NCI-H1417 treated with DMSO at 0.1 percent for 48 hours (cell line): ENCODE measurements at regions not wholly inside any gene's neighbourhood (a gene's known extent, or its start where the extent isn't known, plus 50 kb on each side); places are given as distances from the start of the nearest gene placed in this dataset.
A peak's percentile ranks its signal among the peaks of the same experiment; 100 is the strongest.
"Not testable (repeated sequence)": the region's sequence is repeated elsewhere in the genome, so short reads cannot be mapped to it uniquely, and the experiment has no call there.

ENCODE experiments used
- DNase-seq: peaks from one replicate; lab custom pipeline; 2025; lab: John Stamatoyannopoulos, UW

GRCh38 chr7:10284001-10284400 is 689.7 kb upstream of the PHF14 start:
- no peak for DNase-seq

GRCh38 chr7:10299384-10299783 is 674.3 kb upstream of the PHF14 start:
- no peak for DNase-seq

GRCh38 chr7:10300577-10300976 is 673.1 kb upstream of the PHF14 start:
- no peak for DNase-seq

GRCh38 chr7:10308276-10308675 is 665.4 kb upstream of the PHF14 start:
- no peak for DNase-seq

- DNase-seq = no peak
These were observed 660.7 kb upstream of the PHF14 start for GRCh38 chr7:10312942-10313341.

- no peak for DNase-seq
These were observed 657.8 kb upstream of the PHF14 start for GRCh38 chr7:10315881-10316280.

GRCh38 chr7:10316488-10316887 is 657.2 kb upstream of the PHF14 start:
- DNase-seq = no peak

- no peak for DNase-seq
These were observed 648.3 kb upstream of the PHF14 start for GRCh38 chr7:10325395-10325794.

- no peak for DNase-seq
These were observed 630.6 kb upstream of the PHF14 start for GRCh38 chr7:10343108-10343507.

GRCh38 chr7:10346032-10346431 is 627.6 kb upstream of the PHF14 start:
- no peak for DNase-seq

GRCh38 chr7:10355816-10356215 is 617.9 kb upstream of the PHF14 start:
- no peak for DNase-seq

- no peak for DNase-seq
These were observed 613.6 kb upstream of the PHF14 start for GRCh38 chr7:10360050-10360449.

GRCh38 chr7:10401793-10402192 is 571.9 kb upstream of the PHF14 start:
- DNase-seq = no peak

- peak; percentile 44 for DNase-seq
These were observed 561.2 kb upstream of the PHF14 start for GRCh38 chr7:10412422-10413019.

GRCh38 chr7:10418985-10419384 is 554.7 kb upstream of the PHF14 start:
- DNase-seq = no peak

- no peak for DNase-seq
These were observed 544.6 kb upstream of the PHF14 start for GRCh38 chr7:10429031-10429430.

GRCh38 chr7:10429511-10429910 is 544.2 kb upstream of the PHF14 start:
- DNase-seq = no peak

- no peak for DNase-seq
These were observed 537.4 kb upstream of the PHF14 start for GRCh38 chr7:10436302-10436701.

GRCh38 chr7:10439027-10439426 is 534.6 kb upstream of the PHF14 start:
- DNase-seq = no peak

- DNase-seq = no peak
These were observed 517.7 kb upstream of the PHF14 start for GRCh38 chr7:10455936-10456335.

GRCh38 chr7:10460474-10460873 is 513.2 kb upstream of the PHF14 start:
- DNase-seq = no peak

GRCh38 chr7:10463701-10464100 is 510.0 kb upstream of the PHF14 start:
- DNase-seq = no peak

- DNase-seq = not testable (repeated sequence)
These were observed 508.1 kb upstream of the PHF14 start for GRCh38 chr7:10465536-10465935.

- no peak for DNase-seq
These were observed 504.8 kb upstream of the PHF14 start for GRCh38 chr7:10468908-10469307.

- no peak for DNase-seq
These were observed 504.2 kb upstream of the PHF14 start for GRCh38 chr7:10469476-10469875.
